HEK293T (cell line): ENCODE measurements at regions not wholly inside any gene's neighbourhood (a gene's known extent, or its start where the extent isn't known, plus 50 kb on each side); places are given as distances from the start of the nearest gene placed in this dataset.

Source experiments
- ARNT ChIP-seq: fragments of 450-650 bp; IDR thresholded peaks from 2 replicates; pipeline ENCODE4 v1.6.1; 2017; ENCODE audit warnings: mild to moderate bottlenecking
- BHLHE40 ChIP-seq: fragments of 450-650 bp; IDR thresholded peaks from 2 replicates; pipeline ENCODE4 v1.6.1; 2016; ENCODE audit warnings: mild to moderate bottlenecking, moderate library complexity, borderline replicate concordance
- ELF4 ChIP-seq: fragments of 450-650 bp; IDR thresholded peaks from 2 replicates; pipeline ENCODE4 v1.6.1; 2017; ENCODE audit warnings: antibody characterized with exemption
- FOXA1 ChIP-seq: fragments of 450-650 bp; IDR thresholded peaks from 2 replicates; pipeline ENCODE4 v1.6.1; 2016; ENCODE audit warnings: mild to moderate bottlenecking
- FOXM1 ChIP-seq: fragments of 450-650 bp; IDR thresholded peaks from 2 replicates; pipeline ENCODE4 v1.6.1; 2017; ENCODE audit warnings: mild to moderate bottlenecking, borderline replicate concordance
- HDGF ChIP-seq: fragments of 450-650 bp; IDR thresholded peaks from 2 replicates; pipeline ENCODE4 v1.6.1; 2017; ENCODE audit warnings: antibody characterized with exemption, borderline replicate concordance
- NFRKB ChIP-seq: fragments of 450-650 bp; IDR thresholded peaks from 2 replicates; pipeline ENCODE4 v1.6.1; 2016; ENCODE audit warnings: mild to moderate bottlenecking, moderate library complexity
- PKNOX1 ChIP-seq: fragments of 450-650 bp; IDR thresholded peaks from 2 replicates; pipeline ENCODE4 v1.6.1; 2016
- SP1 ChIP-seq: fragments of 450-650 bp; IDR thresholded peaks from 2 replicates; pipeline ENCODE4 v1.6.1; 2017
- TARDBP ChIP-seq: fragments of 450-650 bp; IDR thresholded peaks from 2 replicates; pipeline ENCODE4 v1.6.1; 2016

- TF ChIP-seq FOXA1 = no peak
- no peak for TF ChIP-seq TARDBP
- TF ChIP-seq HDGF = no peak
- no peak for TF ChIP-seq BHLHE40
- TF ChIP-seq FOXM1 = no peak
- no peak for TF ChIP-seq PKNOX1
- no peak for TF ChIP-seq SP1
- TF ChIP-seq ELF4 = no peak
- no peak for TF ChIP-seq ARNT
- no peak for TF ChIP-seq NFRKB
Observed at GRCh38 chr5:59992206-59992605, 98.7 kb upstream of the PDE4D start.
